Hindlimb muscle (tissue), 1 donor: ENCODE measurements at regions not wholly inside any gene's neighbourhood (a gene's known extent, or its start where the extent isn't known, plus 50 kb on each side); places are given as distances from the start of the nearest gene placed in this dataset.
"Not testable (repeated sequence)": the region's sequence is repeated elsewhere in the genome, so short reads cannot be mapped to it uniquely, and the experiment has no call there.

ENCODE experiments used
- DNase-seq: peaks from one replicate; pipeline ENCODE4 v3.0.0-alpha.2; 2013

DNA sequence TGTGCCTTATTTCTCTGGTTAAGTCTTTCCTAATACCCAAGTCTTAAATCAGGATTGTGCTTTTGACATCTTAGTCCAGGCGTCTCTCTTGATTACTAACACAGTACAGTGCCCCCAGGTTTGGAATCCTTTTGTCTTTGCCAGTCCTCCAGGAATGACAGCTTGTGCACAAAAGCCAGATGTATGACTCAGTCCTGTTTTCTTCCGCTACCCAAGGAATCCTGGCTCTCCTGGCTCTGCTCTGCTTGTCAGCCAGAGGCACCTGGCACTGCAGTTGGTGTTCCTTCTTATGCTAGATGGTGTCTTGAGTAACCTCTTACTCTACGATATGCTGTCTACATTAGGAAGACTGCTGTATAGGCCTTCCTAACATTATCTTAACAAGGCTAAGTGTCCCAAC lies 728.2 kb upstream of the NECTIN3 start:
- DNase-seq, result no peak

DNA sequence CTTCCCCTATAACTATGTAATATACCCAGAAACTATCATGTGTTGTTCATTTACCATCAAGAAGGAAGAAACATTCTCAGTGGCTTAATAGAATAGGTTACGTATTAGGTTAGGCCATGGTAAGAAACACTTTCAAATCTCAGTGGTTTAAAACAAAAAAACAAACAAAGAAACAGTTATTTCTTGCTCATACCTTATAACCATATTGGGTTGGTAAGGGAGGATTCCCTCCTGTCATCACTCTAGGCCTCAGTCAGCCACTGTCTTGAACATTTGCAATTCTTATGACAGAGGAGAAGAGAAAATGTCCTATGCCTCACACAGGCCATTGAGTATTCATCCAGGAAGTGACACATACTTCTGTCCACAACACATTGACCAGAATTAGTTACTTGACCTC lies 727.7 kb upstream of the NECTIN3 start:
- DNase-seq, result no peak

DNA sequence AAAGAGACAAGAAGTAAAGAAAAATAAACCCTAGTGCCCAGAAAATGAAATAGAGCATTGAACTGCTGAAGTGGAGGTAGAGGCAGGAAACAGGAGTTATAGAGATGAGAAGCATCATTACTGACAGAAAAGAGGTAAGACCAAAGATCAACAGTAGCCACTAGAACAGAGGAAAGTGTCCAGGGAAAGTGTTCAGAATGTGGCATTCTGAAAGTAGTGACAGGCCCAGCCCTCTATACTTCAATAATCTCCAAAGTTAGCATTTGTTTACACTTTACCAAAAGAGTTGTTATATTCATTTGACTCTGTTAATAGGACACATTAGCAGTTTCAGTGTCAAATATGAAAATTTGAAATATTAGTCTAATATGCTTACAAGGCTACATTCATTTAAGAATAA lies 727.1 kb upstream of the NECTIN3 start:
- DNase-seq, result no peak

DNA sequence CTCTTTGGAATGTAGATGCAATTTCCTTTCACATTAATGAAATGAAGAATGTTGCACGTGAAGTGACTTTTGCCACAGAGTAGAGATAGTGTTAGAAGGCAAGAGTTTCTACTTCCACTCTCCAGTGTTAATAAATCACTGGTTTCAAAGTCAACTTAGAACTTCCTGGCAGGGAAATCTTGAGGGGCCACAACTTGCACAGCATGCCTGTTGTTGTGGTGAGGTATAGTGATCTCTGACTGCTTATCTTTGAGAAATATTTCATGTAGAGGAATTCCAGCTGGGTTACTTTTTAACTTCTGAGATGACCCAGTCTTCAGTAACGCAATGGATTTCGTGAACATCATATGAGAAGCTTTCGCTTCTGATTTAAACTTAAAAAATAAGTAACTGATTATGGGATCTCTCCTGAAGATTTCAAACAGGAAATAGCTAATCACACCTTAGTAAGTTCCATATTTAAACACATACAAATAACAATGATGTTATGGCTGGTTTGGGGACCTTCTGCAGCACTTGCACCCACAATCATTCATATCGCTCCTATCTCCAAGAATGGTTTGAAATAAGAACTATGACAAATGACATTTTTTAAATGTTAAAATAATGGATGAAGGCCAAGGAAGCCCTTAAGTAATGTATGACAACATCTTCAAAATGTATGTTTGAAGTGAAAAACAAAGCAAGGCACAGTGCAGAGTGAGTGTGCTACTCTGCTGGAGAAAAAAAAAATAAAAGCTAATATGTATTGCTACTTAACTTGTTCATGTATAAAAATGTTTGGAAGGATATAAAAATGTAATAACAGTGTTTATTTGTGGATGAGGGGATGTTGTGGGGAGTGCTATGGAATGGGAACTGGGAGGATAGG lies 726.5 kb upstream of the NECTIN3 start:
- DNase-seq, result no peak

DNA sequence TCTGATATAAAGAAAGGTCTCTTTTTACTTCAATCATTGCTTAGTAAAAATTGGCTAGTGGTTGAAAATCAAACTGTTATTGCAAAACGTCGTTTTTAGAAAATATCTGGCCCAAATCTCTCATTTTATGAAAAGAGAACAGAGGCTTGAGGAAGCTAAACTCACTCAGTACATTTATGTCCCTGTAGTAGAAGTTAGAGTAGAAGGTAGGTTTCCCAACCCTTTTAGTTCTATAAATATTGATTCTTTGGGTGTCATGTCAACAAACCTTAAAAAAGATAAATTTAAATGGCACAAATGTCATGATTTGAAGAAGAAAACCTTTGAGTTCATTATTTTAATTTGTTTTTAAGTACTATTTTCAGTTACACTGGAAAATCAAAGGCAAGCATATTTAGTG lies 722.3 kb upstream of the NECTIN3 start:
- DNase-seq, result no peak

DNA sequence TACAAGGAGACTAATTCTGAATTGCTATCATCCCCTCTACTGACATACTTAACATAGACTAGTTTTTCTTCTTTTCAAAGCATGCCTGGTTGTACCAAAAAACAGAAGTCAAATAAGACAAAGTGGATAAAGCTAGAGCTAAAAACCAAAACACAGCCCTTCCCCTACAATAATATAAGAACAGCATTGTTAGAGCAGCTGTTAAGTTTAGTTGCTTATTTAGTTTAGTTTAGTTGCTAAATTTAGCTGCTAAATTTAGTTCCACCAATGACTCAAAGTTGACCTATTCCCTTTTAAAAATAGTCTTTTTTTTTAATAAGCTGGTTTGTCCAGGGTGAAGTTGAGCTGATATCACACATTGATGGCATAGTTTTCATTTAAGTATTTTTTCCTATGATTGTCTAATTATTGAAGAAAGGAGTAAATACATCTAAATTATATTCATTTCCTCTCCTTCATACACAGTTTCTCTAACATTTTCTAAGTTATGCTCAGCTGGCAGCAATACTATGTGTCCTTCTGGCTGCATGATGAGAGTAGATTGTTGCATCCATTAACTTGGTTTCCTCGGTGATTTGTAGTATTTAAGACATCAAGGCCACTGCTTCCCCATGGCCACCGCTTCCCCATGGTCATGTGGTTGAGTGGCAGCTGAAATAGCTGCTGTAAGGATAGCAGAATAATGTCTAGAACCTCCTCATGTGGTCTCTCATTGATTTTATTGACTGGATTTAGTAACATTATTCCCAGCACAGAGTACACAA lies 718.6 kb upstream of the NECTIN3 start:
- DNase-seq, result no peak

DNA sequence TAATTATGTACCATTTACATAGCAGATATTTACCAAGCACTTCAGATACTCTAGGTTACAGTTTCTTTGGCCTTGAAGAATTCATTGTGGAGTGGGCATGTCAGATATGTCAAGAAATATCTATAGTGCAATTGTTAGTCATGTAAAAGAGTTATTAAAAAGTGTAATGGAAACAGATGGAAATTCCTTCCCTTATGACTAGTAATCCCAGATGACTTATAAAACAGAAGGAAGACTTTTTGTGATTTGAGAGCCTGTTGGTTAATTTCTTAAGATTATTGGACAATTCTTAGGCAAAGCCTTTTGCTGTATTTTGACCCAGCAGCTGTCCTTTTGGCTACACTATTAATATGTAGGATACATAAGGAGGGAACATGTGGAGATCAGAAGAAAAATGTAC lies 708.9 kb upstream of the NECTIN3 start:
- DNase-seq, result no peak

DNA sequence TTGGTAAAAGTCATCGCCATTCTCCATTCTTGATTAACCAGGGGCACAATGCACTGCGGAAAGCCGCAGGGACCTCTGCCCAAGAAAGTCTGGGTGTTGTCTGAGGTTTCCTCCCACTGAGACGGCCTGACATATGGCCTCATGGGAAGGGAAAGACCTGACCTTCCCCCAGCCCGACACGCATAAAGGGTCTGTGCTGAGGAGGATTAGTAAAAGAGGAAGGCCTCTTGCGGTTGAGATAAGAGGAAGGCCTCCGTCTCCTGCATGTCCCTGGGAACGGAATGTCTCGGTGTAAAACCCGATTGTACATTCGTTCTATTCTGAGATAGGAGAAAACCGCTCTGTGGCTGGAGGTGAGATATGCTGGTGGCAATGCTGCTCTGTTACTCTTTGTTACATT lies 704.3 kb upstream of the NECTIN3 start:
- DNase-seq, result not testable (repeated sequence)

DNA sequence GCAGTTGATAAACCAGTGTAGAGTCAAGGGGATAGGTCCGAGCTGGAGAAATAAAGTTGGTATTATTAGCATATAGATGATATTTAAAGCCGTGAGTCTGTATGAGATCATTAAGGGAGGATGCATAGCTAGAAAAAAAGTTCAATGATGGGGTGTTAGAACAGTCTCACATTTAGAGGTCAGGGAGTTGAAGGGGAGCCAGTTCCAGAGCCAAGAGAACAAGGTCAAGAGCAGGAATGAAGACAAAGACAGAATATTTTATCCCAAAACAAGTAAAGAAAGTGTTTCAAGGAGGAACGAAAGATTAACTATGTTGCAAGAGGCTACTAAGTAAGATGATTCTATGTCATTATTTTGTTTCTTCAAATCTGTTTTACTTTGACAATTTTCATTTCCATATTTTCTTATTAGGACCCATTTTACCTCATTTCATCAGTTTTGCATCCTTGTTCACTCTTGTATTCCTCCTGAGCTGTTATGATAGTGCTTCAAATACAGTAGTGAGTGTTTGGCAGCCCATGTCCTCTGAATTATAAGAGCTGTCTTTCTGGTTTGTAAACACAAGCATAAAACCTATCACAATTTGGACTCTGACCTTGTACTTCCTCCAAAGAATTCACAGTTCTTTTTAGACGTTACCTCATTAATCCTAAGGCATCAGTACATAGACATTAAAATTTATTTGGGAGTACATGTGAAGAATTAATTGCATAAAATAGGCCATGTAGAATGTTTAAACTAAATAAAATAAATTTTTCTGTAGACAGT lies 695.7 kb upstream of the NECTIN3 start:
- no peak for DNase-seq

DNA sequence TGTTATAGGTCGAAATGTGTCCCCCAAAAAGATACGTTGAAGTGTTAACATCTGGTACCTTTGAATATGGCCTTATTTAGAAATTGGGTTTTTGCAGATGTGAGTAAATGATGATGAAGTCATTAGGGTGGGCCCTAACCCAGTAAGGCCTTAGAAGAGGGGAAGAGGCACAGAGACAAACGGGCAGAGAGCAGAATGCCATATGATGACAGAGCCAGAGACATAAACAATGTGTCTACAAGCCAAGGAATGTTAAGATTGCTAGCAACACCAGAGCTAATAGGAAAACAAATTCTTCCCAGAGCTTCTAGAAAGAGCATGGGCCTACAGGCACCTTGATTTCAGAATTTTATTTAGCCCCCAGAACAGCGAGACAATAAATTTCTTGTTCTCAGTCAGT lies 693.1 kb upstream of the NECTIN3 start:
- no peak for DNase-seq

DNA sequence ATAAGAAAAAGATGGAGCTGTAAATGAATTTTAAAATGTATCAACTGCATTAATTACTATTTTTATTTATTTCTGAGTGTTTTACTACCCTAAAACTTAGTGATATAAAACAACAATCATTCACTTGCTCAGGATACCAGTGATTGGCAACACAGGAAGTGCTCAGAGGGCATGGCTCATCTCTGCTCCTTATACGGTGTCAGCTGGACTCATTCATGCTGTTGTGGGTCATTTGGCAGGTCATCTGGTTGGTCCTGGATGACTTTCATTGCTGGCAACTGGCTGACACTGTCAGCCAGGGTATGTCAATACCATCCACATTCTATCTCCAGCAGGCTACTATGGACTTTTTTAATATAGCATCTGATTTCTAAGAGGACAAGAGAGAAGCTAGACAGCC lies 689.6 kb upstream of the NECTIN3 start:
- DNase-seq, result no peak

DNA sequence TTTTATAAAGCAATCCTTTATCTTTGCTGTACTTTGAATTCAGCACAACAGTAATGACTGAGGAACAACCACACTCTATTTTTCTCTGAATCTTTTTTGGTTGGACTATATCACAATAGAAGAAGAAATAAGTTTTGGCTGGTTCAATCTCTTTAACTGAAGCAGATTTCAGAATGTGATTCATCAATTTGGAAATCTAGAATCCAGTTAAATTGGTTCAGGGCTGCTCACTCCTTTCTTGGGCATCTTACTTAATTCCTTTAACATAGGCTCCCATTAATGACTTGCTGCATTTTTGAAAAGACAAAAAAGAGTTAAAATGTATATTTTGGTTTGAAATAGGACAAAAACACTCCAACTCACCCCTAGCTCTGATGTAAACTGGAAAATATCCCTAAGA lies 688.3 kb upstream of the NECTIN3 start:
- no peak for DNase-seq

DNA sequence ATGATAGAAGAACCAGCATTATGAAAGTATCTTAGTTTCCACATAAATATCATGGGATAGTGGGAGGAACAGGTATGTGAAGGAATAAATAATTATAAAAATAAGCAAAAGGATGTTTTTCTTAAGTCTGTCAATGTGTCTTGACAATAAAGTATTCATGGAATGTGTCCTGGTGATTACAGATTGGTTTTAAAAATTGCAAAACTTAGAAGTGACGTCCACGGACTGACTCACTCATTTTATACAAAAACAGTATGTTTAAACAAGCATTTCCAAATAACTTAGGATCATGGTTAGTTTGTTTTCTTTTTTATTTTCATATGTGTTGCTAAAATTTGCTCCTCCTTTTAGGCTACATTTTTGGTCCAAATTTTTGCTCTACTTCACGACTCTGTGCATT lies 687.0 kb upstream of the NECTIN3 start:
- no peak for DNase-seq

DNA sequence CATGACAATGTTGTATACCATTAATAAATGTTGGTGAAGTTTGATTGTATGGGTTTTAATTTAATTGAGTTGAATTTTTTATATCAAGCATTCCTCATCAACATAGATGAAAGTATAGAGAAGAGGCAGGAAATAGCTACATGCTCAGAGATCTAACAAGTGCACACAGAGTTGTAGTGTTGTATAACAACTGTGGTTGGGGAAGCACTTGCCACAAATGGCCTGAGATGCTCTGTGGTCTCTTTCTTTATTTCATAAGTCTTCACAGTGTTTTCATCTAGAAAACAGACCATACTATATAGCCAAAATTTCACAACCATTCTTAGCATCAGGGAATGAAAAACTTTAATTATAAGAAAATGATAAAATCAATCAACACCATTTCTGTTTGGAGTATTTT lies 682.6 kb upstream of the NECTIN3 start:
- no peak for DNase-seq

DNA sequence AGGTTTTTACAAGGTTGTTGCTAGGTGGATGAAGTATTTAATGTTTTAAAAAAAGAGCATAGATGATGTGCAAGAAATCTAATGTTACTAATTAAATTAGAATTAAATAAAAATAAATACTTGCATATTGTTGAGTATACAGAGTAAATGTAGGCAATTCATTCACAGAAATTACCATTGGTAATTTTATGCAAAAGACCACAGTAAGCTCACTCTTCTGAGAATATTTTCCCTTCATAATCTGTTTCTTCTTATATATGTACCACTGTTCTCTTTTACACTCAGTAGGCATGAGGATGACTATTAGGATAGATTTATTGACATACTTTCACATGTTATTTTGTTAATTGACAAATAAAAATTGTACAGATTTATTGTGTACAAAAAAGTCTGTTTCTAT lies 681.2 kb upstream of the NECTIN3 start:
- no peak for DNase-seq

DNA sequence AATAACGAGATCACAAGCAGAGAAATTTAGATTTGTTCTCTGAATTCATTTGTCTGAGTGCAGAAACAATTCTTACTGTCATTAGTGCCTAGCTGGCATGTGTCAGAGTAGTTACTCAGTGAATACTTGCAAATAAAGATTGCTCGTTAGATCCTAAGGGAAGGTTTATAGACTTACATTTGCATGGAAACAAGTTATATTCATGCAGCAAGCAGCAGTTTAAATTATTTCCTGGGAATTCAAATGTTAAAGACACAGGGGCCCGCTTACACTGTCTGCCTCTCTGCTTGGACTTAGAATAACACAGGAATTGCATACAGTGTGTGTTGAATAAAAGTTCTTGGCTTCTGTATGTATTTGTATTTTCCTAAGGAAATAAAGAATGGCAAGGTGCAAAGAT lies 680.6 kb upstream of the NECTIN3 start:
- DNase-seq, result no peak

DNA sequence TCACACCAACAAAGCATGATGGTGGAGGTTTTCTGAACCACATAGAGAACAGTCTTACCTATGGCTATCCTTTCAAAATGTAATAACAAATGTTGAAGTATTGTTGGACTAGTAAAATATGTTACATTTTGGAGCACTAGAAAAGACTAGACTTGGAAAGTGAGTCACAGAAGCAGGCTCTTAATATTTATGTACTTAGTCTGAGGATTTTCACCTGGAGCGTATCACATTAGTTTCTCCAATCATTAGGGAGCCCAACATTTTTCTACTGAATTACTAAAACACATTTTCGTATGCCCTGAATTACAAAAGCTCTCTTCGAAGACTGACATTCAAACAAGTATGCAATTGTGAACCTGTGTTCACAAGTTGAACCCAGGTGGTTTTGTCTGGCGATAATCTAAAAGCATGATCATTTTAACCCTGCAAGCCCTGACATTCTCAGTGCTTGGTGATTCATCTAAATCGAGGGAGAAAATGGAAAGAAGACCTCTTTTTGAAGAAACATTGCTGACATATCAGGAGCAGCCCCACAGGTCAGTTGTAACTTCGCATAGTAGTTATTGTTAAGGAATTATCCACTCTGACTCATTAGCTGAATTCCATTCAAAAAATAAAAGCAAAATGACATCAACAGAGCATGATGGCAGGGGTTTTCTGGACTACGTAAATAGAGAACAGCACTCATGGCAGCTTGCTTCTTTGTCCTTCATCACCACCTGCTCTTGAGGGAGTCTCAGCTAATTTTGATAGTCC lies 679.8 kb upstream of the NECTIN3 start:
- no peak for DNase-seq

DNA sequence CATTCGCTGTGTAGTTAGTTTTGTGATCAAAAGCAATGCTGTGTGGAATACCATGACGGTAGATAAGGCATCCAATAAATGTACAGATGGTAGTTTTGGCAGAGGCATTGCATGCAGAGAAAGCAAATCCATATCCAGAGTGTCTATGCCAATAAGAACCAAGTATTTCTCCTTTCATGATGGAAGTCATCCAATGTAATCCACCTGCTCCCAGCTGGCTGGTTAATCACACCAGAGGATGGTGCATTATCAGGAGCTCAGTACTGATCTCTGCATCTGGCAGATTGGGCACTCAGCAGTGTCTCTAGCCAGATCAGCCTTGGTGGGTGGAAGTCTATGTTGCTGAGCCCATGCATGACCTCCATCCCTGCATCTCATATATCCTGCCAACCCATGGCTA lies 677.7 kb upstream of the NECTIN3 start:
- DNase-seq, result peak; percentile 4

DNA sequence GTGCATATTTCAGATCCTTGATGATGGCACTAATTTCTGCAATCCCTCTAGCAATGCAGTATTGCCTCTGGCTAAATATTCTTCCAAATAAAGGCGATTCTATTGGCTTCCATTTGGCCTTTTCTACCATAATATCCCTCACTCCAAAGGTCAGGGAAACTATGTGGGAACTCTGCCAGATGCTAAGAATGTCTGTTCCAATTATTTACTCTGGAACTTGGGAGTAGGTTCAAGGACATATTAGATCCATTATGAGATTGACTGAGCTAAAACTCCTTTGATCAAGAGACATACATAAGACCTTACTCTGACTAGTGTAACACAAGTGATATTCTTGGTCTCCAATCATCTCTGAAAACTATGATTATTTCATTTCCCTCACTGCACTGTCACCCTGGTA lies 674.5 kb upstream of the NECTIN3 start:
- no peak for DNase-seq

DNA sequence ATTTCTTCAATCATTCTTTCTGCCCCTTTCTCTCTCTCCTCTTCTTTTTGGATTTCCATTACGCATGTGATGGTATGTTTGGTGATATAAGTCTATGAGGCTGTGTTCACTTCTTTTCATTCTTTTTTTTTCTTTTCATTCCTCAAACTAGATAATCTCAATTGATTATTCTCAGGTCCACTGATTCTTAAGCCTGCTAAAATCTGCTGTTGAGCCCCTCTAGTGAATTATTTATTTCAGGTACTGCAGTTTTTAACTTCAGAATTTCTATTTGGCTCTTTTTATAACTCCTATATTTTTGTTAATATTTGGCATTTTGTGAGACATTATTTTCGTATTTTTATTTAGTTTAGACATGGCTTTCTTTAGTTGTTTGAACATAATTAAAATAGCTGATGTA lies 671.3 kb upstream of the NECTIN3 start:
- no peak for DNase-seq

DNA sequence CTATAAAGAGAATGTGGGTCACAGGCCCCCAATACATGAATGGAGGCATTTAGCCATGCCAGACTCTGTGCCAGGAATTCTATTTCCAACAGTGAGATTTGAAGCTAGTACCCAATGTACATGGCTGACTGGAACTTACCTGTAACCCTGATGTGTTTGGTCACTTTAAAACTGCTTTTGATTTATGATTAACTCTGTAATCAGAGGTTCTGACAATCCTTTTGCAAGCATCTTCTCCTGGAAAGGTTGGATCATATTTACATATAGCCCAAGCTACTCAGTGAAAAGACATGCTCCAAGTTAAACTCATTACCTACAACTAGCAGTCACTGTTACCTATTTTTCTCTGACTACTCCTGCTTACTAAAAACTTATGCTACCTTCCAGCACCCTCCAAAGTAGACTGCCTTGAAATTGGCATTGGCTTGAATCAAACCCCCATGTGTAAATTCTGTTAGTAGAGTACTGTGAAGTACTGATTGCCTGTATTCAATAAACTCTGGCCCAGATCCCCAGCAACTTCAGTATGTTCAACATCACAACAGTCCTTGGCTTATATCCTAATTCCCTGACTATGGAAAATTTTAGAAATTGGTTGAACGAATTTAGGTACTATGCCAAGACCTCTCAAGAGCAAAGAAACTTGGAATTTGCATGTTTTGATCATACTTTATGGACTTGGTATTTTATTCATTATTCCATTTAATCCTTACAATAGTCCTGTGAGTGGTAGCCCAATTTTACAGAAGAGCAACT lies 665.6 kb upstream of the NECTIN3 start:
- DNase-seq, result peak; percentile 5

DNA sequence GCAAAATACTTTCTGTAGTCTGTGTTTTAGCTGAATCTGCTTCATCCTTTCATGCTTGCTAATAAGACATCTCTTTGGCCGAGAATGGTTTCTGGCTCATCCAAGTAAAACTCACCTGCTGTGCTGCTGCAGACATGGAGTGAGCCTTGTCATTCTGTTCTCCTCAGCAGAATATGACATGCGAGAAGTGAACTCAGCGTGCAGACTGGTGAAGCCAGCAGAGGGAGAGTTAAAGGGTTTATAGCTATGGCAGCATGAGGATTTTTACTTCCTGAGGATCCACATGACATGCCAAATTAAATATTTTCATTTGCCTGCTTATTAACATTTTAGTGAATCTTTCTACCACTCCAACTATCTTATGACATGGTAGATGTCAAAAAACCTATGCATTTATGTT lies 658.4 kb upstream of the NECTIN3 start:
- DNase-seq, result no peak
